GM21515 (cell line): ENCODE measurements at regions not wholly inside any gene's neighbourhood (a gene's known extent, or its start where the extent isn't known, plus 50 kb on each side); places are given as distances from the start of the nearest gene placed in this dataset.
A peak's percentile ranks its signal among the peaks of the same experiment; 100 is the strongest.
"Not testable (repeated sequence)": the region's sequence is repeated elsewhere in the genome, so short reads cannot be mapped to it uniquely, and the experiment has no call there.

Source experiments
- ATAC-seq: cut with Tn5 transposase; IDR thresholded peaks from one replicate; pipeline ENCODE4 v1.9.1; 2021; ENCODE audit not compliant: unreplicated experiment

DNA sequence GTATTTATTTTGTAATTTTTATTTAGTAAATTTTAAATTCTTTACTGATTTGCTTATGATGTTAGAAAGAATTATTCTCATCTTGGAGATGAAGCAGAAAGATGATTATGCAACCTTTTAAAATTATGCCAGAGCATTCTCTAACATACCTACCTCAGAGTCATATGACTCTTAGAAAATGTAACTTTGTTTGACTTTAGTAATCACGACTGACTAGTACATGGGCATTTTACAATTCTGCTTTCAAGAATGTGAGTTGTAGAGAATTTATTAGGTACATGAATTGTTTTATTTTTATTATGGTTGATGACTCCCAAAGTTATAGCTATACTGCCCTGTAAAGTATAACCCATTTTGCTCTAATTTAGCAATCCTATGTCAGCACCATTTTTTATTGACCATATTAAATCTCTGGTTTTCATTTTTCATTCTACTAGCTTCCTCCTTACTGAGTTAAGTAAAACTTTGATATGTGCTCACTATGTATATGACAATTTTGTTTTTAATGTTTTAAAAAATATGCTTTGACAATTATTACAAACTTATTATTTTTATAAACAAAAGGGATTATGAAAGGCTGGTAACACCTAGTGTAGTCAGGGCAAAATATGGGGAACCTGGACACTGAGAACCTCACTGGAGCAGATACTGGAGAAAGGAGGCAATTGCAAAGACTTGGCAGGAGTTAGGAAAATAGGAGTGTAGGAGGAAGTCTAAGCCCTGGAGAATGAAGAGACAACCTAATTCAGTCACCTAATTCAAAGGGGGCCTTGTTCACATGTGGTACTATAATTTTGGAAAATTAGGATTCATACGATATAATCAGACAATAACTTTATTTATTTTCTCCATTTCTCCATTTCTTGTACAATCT lies 249.7 kb upstream of the DAB2 start:
- no peak for ATAC-seq

GRCh38 chr5:39671561-39671961 lies 246.8 kb upstream of the DAB2 start:
- ATAC-seq, result no peak

- ATAC-seq, result no peak
Measured at GRCh38 chr5:39670955-39671354, 246.2 kb upstream of the DAB2 start.

- ATAC-seq, result no peak
Measured at GRCh38 chr5:39670391-39670790, 245.6 kb upstream of the DAB2 start.

- ATAC-seq, result no peak
Measured at GRCh38 chr5:39668980-39669379, 244.2 kb upstream of the DAB2 start.

DNA sequence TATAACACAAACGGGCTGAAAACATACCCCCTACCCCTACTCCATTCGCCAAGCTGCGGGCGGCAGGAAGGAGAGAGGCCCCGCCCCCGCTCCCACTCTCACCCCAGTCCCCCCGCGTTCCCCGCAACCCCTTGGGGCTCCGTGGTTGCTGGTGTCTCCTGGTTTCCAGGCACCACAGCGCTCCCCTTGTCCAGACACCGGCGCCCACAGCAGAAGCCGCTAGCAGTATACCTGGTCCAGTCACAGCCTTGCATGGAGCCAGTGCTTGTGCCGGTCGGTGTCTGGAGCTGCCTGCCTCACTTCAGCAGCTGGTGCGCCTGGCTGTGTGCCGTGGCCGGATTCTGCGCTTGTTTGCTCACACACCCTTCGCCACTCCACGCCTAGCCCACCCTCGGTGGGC lies 240.5 kb upstream of the DAB2 start:
- ATAC-seq, result no peak

DNA sequence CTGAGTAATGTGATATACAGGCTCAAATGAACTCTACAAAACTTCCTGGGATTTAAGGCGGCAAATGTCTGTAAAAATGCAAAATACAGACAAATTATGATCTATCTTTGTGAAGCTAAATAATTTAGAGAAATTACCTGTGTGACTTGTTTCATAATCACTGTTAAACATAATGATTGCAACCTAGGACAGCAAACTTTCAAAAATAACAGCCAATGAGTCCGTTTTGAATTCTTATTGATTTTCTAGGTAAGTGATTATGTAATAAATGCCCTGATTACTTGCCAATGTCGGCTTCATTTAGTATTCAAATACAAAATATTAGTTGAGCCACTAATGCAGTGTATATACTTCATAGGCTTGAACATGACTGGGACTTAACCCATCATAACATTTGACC lies 238.2 kb upstream of the DAB2 start:
- ATAC-seq, result no peak

DNA sequence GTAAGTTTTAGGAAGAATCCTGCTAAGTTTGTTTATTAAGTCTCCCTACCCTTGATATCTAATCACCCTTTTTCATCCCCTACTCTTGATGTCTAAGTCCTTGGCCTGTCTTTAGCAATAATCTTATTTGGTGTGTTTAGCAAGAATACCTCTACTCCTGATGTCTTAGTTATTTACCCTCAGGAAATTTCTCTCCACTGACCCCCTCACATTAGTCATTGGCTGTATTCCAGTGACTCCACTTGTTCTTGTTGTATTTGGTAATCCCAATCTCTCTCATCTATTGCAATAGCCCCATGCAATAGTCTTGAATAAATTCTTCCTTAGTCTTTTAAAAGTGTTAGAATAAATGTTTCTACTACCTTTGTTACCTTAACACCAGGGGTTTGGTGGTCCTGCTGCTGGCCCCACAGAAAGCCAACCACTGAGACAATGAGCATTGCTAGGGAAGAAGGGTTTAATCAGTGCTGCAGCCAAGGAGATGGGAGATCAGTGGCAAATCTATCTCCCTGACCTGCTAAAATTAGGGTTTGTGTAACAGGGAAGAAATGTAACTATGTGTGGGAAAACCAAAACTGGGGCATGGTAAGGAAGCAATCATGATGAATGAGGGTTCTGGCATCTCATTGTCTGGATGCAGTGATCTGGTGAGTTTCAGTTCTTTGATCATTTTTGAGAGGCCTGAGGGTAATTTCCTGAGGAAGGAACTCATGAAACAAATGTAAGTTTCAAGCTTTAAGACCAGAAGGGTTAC lies 236.4 kb upstream of the DAB2 start:
- no peak for ATAC-seq

DNA sequence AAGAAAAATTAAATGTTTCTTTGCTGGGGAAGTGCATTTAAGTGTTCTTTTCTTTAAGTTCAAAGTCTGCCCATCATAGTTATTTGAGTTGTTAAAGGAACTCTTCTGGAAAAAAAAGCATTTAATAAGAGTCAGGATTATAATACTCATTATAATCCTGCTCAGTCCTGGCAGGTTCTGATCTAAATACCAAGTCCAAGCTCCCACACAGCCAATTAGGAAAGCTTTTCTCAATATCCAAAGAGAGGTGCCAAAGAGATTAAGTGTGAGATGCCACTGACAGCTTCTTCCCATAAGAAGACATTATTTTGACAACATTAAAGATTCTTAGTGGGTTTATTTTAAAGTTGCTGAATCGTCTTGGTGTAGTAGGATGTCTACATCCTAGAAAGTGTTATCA lies 235.2 kb upstream of the DAB2 start:
- no peak for ATAC-seq

- no peak for ATAC-seq
Measured at GRCh38 chr5:39658866-39659265, 234.1 kb upstream of the DAB2 start.

GRCh38 chr5:39657943-39658342 lies 233.2 kb upstream of the DAB2 start:
- ATAC-seq, result no peak

DNA sequence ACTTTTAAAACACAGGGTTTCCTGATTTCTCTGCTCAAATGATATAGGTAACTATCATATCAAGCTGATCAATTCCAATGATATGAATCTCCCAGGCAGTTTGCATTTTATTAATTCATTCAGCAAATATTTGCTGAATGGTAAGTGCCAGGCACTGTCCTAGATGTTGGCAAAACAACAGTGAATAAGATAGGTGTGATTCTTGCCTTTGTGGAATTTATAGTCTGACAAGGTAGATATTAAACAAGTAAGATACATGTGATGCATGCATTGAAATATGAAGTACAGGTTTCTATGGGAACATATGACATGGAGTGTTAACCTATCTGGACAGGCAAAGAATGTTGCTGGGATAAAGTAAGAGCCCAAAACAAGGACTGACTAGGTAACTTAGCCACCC lies 231.8 kb upstream of the DAB2 start:
- ATAC-seq, result no peak

- ATAC-seq, result no peak
Measured at GRCh38 chr5:39654715-39655114, 229.9 kb upstream of the DAB2 start.

GRCh38 chr5:39652481-39652880 lies 227.7 kb upstream of the DAB2 start:
- ATAC-seq, result not testable (repeated sequence)

- no peak for ATAC-seq
Measured at GRCh38 chr5:39652036-39652435, 227.3 kb upstream of the DAB2 start.

DNA sequence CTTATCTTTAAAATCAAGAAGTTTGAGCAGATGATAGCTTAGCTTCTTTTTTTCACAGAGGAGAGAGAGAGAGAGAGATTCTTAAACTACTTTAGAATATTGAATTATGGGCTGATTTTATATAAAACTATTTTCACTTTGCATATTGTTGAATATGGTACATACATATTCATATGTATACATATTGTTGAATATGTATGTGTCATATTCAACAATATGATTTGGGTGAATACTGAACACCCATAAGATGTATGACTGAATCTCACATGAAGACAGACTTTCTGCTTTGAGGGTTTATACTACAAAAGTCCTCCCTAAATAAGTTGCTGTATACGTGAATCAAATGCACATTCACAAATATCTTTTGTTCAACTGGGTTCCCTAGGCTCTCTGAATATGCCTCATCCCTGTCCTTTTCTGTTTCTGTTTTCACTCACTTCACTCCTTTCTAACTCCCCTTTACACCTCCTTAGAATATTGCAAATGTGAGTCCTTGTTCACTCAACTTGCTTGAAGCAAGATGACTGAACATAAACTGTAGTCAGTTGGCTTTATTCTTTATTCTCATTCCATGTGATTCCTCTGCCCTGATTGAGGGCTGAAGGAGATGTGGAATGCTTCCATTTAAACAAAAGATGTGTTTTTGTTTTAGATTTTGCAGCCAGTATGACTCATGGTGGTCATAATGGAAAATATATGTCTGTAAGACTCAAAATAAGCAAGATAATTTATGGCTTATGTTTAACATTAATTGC lies 225.4 kb upstream of the DAB2 start:
- ATAC-seq, result no peak

GRCh38 chr5:39648848-39649227 lies 224.1 kb upstream of the DAB2 start:
- ATAC-seq, result no peak

- ATAC-seq, result no peak
Measured at GRCh38 chr5:39648085-39648847, 223.5 kb upstream of the DAB2 start.

GRCh38 chr5:39640552-39640951 lies 215.8 kb upstream of the DAB2 start:
- ATAC-seq, result peak; percentile 80

DNA sequence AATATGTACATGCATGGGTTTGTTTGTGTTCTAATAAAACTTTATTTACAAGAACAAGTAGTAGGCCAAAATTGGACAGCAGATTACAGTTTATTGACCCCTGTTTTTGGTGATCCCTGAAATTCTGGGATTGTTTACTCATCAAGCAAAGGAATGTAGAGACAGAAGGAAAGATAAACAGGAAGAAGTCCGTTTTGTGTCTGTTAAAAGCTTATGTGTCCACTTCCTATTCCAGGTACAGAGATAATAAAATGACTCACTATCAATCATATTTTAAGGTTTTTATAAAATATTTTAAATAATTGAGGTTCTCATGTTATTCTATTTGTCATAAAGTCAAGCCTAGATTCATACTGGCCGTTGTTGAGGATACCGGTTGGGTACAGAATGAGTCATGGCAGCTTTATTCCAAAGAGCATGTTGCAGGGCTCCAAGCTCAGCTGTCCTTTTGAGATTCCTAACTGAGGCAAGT lies 214.9 kb upstream of the DAB2 start:
- ATAC-seq, result no peak

GRCh38 chr5:39638813-39639212 lies 214.0 kb upstream of the DAB2 start:
- ATAC-seq, result no peak
